GM18909 (cell line): ENCODE measurements at regions not wholly inside any gene's neighbourhood (a gene's known extent, or its start where the extent isn't known, plus 50 kb on each side); places are given as distances from the start of the nearest gene placed in this dataset.
"Not testable (repeated sequence)": the region's sequence is repeated elsewhere in the genome, so short reads cannot be mapped to it uniquely, and the experiment has no call there.

Experiments used
- ATAC-seq: cut with Tn5 transposase; IDR thresholded peaks from one replicate; pipeline ENCODE4 v1.9.1; 2021; ENCODE audit warnings: mild to moderate bottlenecking; ENCODE audit not compliant: unreplicated experiment, poor library complexity

GRCh38 chr18:29838556-29838955, 1204.0 kb downstream of the DSC3 start:
- no peak for ATAC-seq

- no peak for ATAC-seq
Observed at GRCh38 chr18:29823671-29824070, 1218.9 kb downstream of the DSC3 start.

GRCh38 chr18:29821544-29821943, 1221.0 kb downstream of the DSC3 start:
- ATAC-seq = no peak

GRCh38 chr18:29811519-29811918, 1231.0 kb downstream of the DSC3 start:
- no peak for ATAC-seq

- ATAC-seq = no peak
Observed at GRCh38 chr18:29780816-29781215, 1261.7 kb downstream of the DSC3 start.

GRCh38 chr18:29779096-29779495, 1263.4 kb downstream of the DSC3 start:
- ATAC-seq = no peak

GRCh38 chr18:29753379-29753778, 1289.2 kb downstream of the DSC3 start:
- ATAC-seq = no peak

GRCh38 chr18:29749704-29750103, 1292.8 kb downstream of the DSC3 start:
- no peak for ATAC-seq

- ATAC-seq = no peak
Observed at GRCh38 chr18:29741461-29741860, 1301.1 kb downstream of the DSC3 start.

GRCh38 chr18:29737620-29738019, 1304.9 kb downstream of the DSC3 start:
- no peak for ATAC-seq

- no peak for ATAC-seq
Observed at GRCh38 chr18:29737190-29737589, 1305.4 kb downstream of the DSC3 start.

- ATAC-seq = no peak
Observed at GRCh38 chr18:29730073-29730472, 1312.5 kb downstream of the DSC3 start.

- no peak for ATAC-seq
Observed at GRCh38 chr18:29726646-29727045, 1315.9 kb downstream of the DSC3 start.

GRCh38 chr18:29723486-29723885, 1319.1 kb downstream of the DSC3 start:
- ATAC-seq = not testable (repeated sequence)

GRCh38 chr18:29715960-29716359, 1326.6 kb downstream of the DSC3 start:
- ATAC-seq = not testable (repeated sequence)

- no peak for ATAC-seq
Observed at GRCh38 chr18:29712785-29713184, 1329.8 kb downstream of the DSC3 start.

GRCh38 chr18:29711932-29712331, 1330.6 kb downstream of the DSC3 start:
- no peak for ATAC-seq

- no peak for ATAC-seq
Observed at GRCh38 chr18:29693334-29693733, 1349.2 kb downstream of the DSC3 start.

- ATAC-seq = no peak
Observed at GRCh38 chr18:29681578-29681977, 1361.0 kb downstream of the DSC3 start.

GRCh38 chr18:29664278-29665036, 1378.1 kb downstream of the DSC3 start:
- no peak for ATAC-seq

- ATAC-seq = no peak
Observed at GRCh38 chr18:29661924-29662323, 1380.6 kb downstream of the DSC3 start.

- no peak for ATAC-seq
Observed at GRCh38 chr18:29660777-29661176, 1381.8 kb downstream of the DSC3 start.
